ENCODE measurements at regions not wholly inside any gene's neighbourhood (a gene's known extent, or its start where the extent isn't known, plus 50 kb on each side); places are given as distances from the start of the nearest gene placed in this dataset.
"Not testable (repeated sequence)": the region's sequence is repeated elsewhere in the genome, so short reads cannot be mapped to it uniquely, and the experiment has no call there.

- H3K36me3 ChIP-seq (ENCODE audit: control insufficient read depth, insufficient read depth, low read length) = no peaks in the 10 kb centered on the region
- H3K4me2 ChIP-seq (ENCODE audit: low read length) = no peak overlapping the region
- H4K5ac ChIP-seq (ENCODE audit: low read length) = no peak overlapping the region
- no peak overlapping the region for H3K56ac ChIP-seq (ENCODE audit: low read length)
- H2BK120ac ChIP-seq (ENCODE audit: low read depth, low read length) = no peak overlapping the region
- WGBS (ENCODE audit: extremely low coverage, insufficient coverage, low lambda C conversion rate) = no CpG with 5 or more reads among the region's 3 CpGs
- H3K4ac ChIP-seq (ENCODE audit: low read depth, low read length) = no peak overlapping the region
- no peak overlapping the region for H2AK5ac ChIP-seq (ENCODE audit: low read length)
- H3K79me2 ChIP-seq (ENCODE audit: control insufficient read depth, insufficient read depth, low read length) = no peaks in the 10 kb centered on the region
- no peak overlapping the region for H3K23ac ChIP-seq (ENCODE audit: low read length)
- H2BK5ac ChIP-seq (ENCODE audit: low read length) = no peak overlapping the region
- H3K9ac ChIP-seq (ENCODE audit: low read length) = no peak overlapping the region
- H3K4me1 ChIP-seq (ENCODE audit: control insufficient read depth, low read depth, low read length) = no peaks in the 10 kb centered on the region
- no peaks in the 10 kb centered on the region for H3K27me3 ChIP-seq (ENCODE audit: insufficient read depth, low read length, poor library complexity)
- H4K8ac ChIP-seq (ENCODE audit: low read depth, low read length) = no peak overlapping the region
- no peak overlapping the region for H2BK15ac ChIP-seq (replicated peaks; ENCODE audit: low read depth)
- DNase-seq = no peak
- H3K79me1 ChIP-seq (ENCODE audit: low read length) = no peaks in the 10 kb centered on the region
- no peak overlapping the region for H3K18ac ChIP-seq (ENCODE audit: low read length)
- H3K27ac ChIP-seq (ENCODE audit: low read depth, low read length) = no peak overlapping the region
- no peak overlapping the region for H3K4me3 ChIP-seq (ENCODE audit: low read length)
These were observed 66.6 kb downstream of the LACC1 start for GRCh38 chr13:43946281-43946680.

GRCh38 chr13:43947897-43948458, 68.3 kb downstream of the LACC1 start:
- Histone ChIP-seq H4K5ac (ENCODE audit: low read length) (no peak overlapping the region), H3K79me1 (ENCODE audit: low read length) (no peaks in the 10 kb centered on the region), H2BK5ac (ENCODE audit: low read length) (no peak overlapping the region), H3K4ac (ENCODE audit: low read depth, low read length) (no peak overlapping the region), H3K79me2 (ENCODE audit: control insufficient read depth, insufficient read depth, low read length) (no peaks in the 10 kb centered on the region), H2BK120ac (ENCODE audit: low read depth, low read length) (no peak overlapping the region), H3K36me3 (ENCODE audit: control insufficient read depth, insufficient read depth, low read length) (no peaks in the 10 kb centered on the region), H3K4me2 (ENCODE audit: low read length) (no peak overlapping the region), H3K56ac (ENCODE audit: low read length) (no peak overlapping the region), H3K4me1 (ENCODE audit: control insufficient read depth, low read depth, low read length) (no peaks in the 10 kb centered on the region), H3K23ac (ENCODE audit: low read length) (no peak overlapping the region), H3K27me3 (ENCODE audit: insufficient read depth, low read length, poor library complexity) (no peaks in the 10 kb centered on the region), H3K18ac (ENCODE audit: low read length) (no peak overlapping the region), H2BK15ac (replicated peaks; ENCODE audit: low read depth) (no peak overlapping the region), H2AK5ac (ENCODE audit: low read length) (no peak overlapping the region), H4K8ac (ENCODE audit: low read depth, low read length) (no peak overlapping the region), H3K9ac (ENCODE audit: low read length) (no peak overlapping the region), H3K27ac (ENCODE audit: low read depth, low read length) (no peak overlapping the region), H3K4me3 (ENCODE audit: low read length) (no peak overlapping the region)
- DNase-seq = no peak
- WGBS (ENCODE audit: extremely low coverage, insufficient coverage, low lambda C conversion rate) = no CpG with 5 or more reads among the region's 3 CpGs

- no peaks in the 10 kb centered on the region for H3K79me1 ChIP-seq (ENCODE audit: low read length)
- WGBS (ENCODE audit: extremely low coverage, insufficient coverage, low lambda C conversion rate) = no CpG with 5 or more reads among the region's 2 CpGs
- no peak overlapping the region for H3K23ac ChIP-seq (ENCODE audit: low read length)
- no peak overlapping the region for H2AK5ac ChIP-seq (ENCODE audit: low read length)
- H2BK120ac ChIP-seq (ENCODE audit: low read depth, low read length) = no peak overlapping the region
- H3K4me1 ChIP-seq (ENCODE audit: control insufficient read depth, low read depth, low read length) = peaks cover 2% of the 10 kb centered on the region
- H2BK15ac ChIP-seq (replicated peaks; ENCODE audit: low read depth) = no peak overlapping the region
- no peaks in the 10 kb centered on the region for H3K27me3 ChIP-seq (ENCODE audit: insufficient read depth, low read length, poor library complexity)
- no peak overlapping the region for H3K18ac ChIP-seq (ENCODE audit: low read length)
- no peak overlapping the region for H3K27ac ChIP-seq (ENCODE audit: low read depth, low read length)
- H4K8ac ChIP-seq (ENCODE audit: low read depth, low read length) = no peak overlapping the region
- H3K9ac ChIP-seq (ENCODE audit: low read length) = no peak overlapping the region
- no peak overlapping the region for H4K5ac ChIP-seq (ENCODE audit: low read length)
- no peaks in the 10 kb centered on the region for H3K79me2 ChIP-seq (ENCODE audit: control insufficient read depth, insufficient read depth, low read length)
- no peak overlapping the region for H3K4me2 ChIP-seq (ENCODE audit: low read length)
- H3K36me3 ChIP-seq (ENCODE audit: control insufficient read depth, insufficient read depth, low read length) = no peaks in the 10 kb centered on the region
- H3K4me3 ChIP-seq (ENCODE audit: low read length) = no peak overlapping the region
- peak; percentile 10 for DNase-seq
- H3K56ac ChIP-seq (ENCODE audit: low read length) = peak overlapping the region; percentile 5
- H3K4ac ChIP-seq (ENCODE audit: low read depth, low read length) = no peak overlapping the region
- no peak overlapping the region for H2BK5ac ChIP-seq (ENCODE audit: low read length)
These were observed 73.7 kb downstream of the LACC1 start for GRCh38 chr13:43953370-43953769.

DNA sequence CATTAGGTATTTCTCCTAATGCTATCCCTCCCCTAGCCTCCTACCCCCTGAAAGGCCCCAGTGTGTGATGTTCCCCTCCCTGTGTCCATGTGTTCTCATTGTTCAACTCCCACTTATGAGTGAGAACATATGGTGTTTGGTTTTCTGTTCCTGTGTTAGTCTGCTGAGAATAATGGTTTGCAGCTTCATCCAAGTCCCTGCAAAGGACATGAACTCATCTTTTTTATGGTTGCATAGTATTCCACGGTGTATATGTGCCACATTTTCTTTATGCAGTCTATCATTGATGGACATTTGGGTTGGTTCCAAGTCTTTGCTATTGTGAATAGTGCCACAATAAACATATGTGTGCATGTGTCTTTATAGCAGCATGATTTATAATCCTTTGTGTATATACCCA, 77.3 kb downstream of the LACC1 start:
- H2BK15ac ChIP-seq (replicated peaks; ENCODE audit: low read depth); H3K56ac ChIP-seq (ENCODE audit: low read length); H4K5ac ChIP-seq (ENCODE audit: low read length); H2BK5ac ChIP-seq (ENCODE audit: low read length); H4K8ac ChIP-seq (ENCODE audit: low read depth, low read length); H2AK5ac ChIP-seq (ENCODE audit: low read length); H3K79me1 ChIP-seq (ENCODE audit: low read length); H3K4me3 ChIP-seq (ENCODE audit: low read length); H3K9ac ChIP-seq (ENCODE audit: low read length); H2BK120ac ChIP-seq (ENCODE audit: low read depth, low read length); H3K27ac ChIP-seq (ENCODE audit: low read depth, low read length); H3K36me3 ChIP-seq (ENCODE audit: control insufficient read depth, insufficient read depth, low read length); H3K23ac ChIP-seq (ENCODE audit: low read length); DNase-seq; H3K79me2 ChIP-seq (ENCODE audit: control insufficient read depth, insufficient read depth, low read length); H3K18ac ChIP-seq (ENCODE audit: low read length); H3K4me1 ChIP-seq (ENCODE audit: control insufficient read depth, low read depth, low read length); H3K4ac ChIP-seq (ENCODE audit: low read depth, low read length); H3K4me2 ChIP-seq (ENCODE audit: low read length); H3K27me3 ChIP-seq (ENCODE audit: insufficient read depth, low read length, poor library complexity): not testable (repeated sequence)
- no CpG with 5 or more reads among the region's 1 CpG for WGBS (ENCODE audit: extremely low coverage, insufficient coverage, low lambda C conversion rate)

DNA sequence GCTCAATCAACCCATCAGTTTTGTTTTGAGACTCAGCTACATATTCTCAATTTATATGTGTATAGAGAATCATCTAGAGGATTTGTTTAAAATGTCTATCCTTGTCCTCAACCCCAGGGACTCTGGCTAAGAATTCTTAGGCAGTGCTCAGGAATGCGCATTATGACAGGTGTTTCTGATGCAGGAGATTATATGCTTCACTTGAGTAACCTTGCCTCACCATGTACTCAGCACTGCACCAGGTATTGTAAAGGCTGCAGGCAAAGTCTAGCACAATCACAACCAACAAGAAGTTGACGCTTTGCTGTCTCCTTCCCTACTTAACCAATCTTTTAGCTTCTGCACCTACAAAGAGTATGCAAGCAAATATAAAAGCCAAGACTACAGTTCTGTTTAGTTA, 79.6 kb downstream of the LACC1 start:
- Histone ChIP-seq H2BK15ac (replicated peaks; ENCODE audit: low read depth) (no peak overlapping the region), H3K36me3 (ENCODE audit: control insufficient read depth, insufficient read depth, low read length) (no peaks in the 10 kb centered on the region), H3K79me1 (ENCODE audit: low read length) (no peaks in the 10 kb centered on the region), H2AK5ac (ENCODE audit: low read length) (no peak overlapping the region), H3K18ac (ENCODE audit: low read length) (no peak overlapping the region), H3K27me3 (ENCODE audit: insufficient read depth, low read length, poor library complexity) (no peaks in the 10 kb centered on the region), H3K4ac (ENCODE audit: low read depth, low read length) (no peak overlapping the region), H3K79me2 (ENCODE audit: control insufficient read depth, insufficient read depth, low read length) (no peaks in the 10 kb centered on the region), H2BK5ac (ENCODE audit: low read length) (no peak overlapping the region), H3K4me3 (ENCODE audit: low read length) (no peak overlapping the region), H3K56ac (ENCODE audit: low read length) (no peak overlapping the region), H3K27ac (ENCODE audit: low read depth, low read length) (no peak overlapping the region), H4K8ac (ENCODE audit: low read depth, low read length) (no peak overlapping the region), H3K9ac (ENCODE audit: low read length) (no peak overlapping the region), H2BK120ac (ENCODE audit: low read depth, low read length) (no peak overlapping the region), H3K23ac (ENCODE audit: low read length) (no peak overlapping the region), H3K4me2 (ENCODE audit: low read length) (no peak overlapping the region), H4K5ac (ENCODE audit: low read length) (no peak overlapping the region), H3K4me1 (ENCODE audit: control insufficient read depth, low read depth, low read length) (no peaks in the 10 kb centered on the region)
- peak; percentile 18 for DNase-seq
- no CpG with 5 or more reads among the region's 2 CpGs for WGBS (ENCODE audit: extremely low coverage, insufficient coverage, low lambda C conversion rate)

DNA sequence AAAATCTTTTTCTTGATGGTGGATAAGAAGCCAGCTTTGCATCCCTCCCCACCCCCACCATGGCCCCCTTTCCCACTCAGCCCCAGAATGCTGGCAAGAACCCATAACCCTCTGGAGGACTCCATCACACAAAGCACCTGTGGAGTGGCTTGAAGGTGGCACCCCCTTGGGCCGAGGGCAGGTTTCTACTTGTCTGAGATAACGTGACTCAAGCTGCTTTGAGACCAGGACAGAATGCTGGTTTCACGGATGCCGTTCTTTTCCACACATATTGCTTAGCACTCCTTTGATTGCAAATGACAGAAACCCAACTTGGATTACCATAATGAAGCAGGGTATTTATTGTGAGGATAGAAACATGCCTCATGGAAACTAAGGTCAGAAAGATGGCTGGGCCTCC, 82.2 kb downstream of the LACC1 start:
- Histone ChIP-seq H3K27ac (ENCODE audit: low read depth, low read length) (no peak overlapping the region), H3K23ac (ENCODE audit: low read length) (no peak overlapping the region), H3K56ac (ENCODE audit: low read length) (no peak overlapping the region), H3K4me3 (ENCODE audit: low read length) (no peak overlapping the region), H3K4me2 (ENCODE audit: low read length) (no peak overlapping the region), H3K27me3 (ENCODE audit: insufficient read depth, low read length, poor library complexity) (no peaks in the 10 kb centered on the region), H3K79me1 (ENCODE audit: low read length) (no peaks in the 10 kb centered on the region), H2BK120ac (ENCODE audit: low read depth, low read length) (no peak overlapping the region), H3K9ac (ENCODE audit: low read length) (no peak overlapping the region), H3K36me3 (ENCODE audit: control insufficient read depth, insufficient read depth, low read length) (no peaks in the 10 kb centered on the region), H4K5ac (ENCODE audit: low read length) (no peak overlapping the region), H3K4me1 (ENCODE audit: control insufficient read depth, low read depth, low read length) (no peaks in the 10 kb centered on the region), H2AK5ac (ENCODE audit: low read length) (no peak overlapping the region), H3K18ac (ENCODE audit: low read length) (no peak overlapping the region), H3K79me2 (ENCODE audit: control insufficient read depth, insufficient read depth, low read length) (no peaks in the 10 kb centered on the region), H2BK5ac (ENCODE audit: low read length) (no peak overlapping the region), H3K4ac (ENCODE audit: low read depth, low read length) (no peak overlapping the region), H2BK15ac (replicated peaks; ENCODE audit: low read depth) (no peak overlapping the region), H4K8ac (ENCODE audit: low read depth, low read length) (no peak overlapping the region)
- no CpG with 5 or more reads among the region's 4 CpGs for WGBS (ENCODE audit: extremely low coverage, insufficient coverage, low lambda C conversion rate)
- DNase-seq = no peak
